SU-DHL-6 (cell line): ENCODE measurements at regions not wholly inside any gene's neighbourhood (a gene's known extent, or its start where the extent isn't known, plus 50 kb on each side); places are given as distances from the start of the nearest gene placed in this dataset.
"Not testable (repeated sequence)": the region's sequence is repeated elsewhere in the genome, so short reads cannot be mapped to it uniquely, and the experiment has no call there.

Source experiments
- H2AFZ ChIP-seq: fragments of 200-600 bp; sonication (generic); 2 replicates; pipeline ENCODE4 v1.6.1; 2014; ENCODE audit warnings: low read depth, mild to moderate bottlenecking, moderate library complexity, mixed read lengths, antibody characterized with exemption, low read length; ENCODE audit not compliant: severe bottlenecking
- H3F3A ChIP-seq: fragments of 200-600 bp; shearing (Covaris generic); 2 replicates; pipeline ENCODE4 v1.6.0; 2016; ENCODE audit warnings: antibody characterized with exemption, mild to moderate bottlenecking; ENCODE audit not compliant: insufficient read depth
- H3K27ac ChIP-seq: fragments of 200-600 bp; sonication (generic); 2 replicates; pipeline ENCODE4 v1.5.1; 2016; ENCODE audit warnings: low read depth, mild to moderate bottlenecking, low read length, moderate library complexity, mixed read lengths
- H3K27me3 ChIP-seq: fragments of 200-600 bp; sonication (generic), shearing (Covaris generic); 2 replicates; pipeline ENCODE4 v1.6.0; 2014; ENCODE audit warnings: mild to moderate bottlenecking, low read length
- H3K36me3 ChIP-seq: fragments of 200-600 bp; sonication (generic); 2 replicates; pipeline ENCODE4 v1.6.1; 2014; ENCODE audit warnings: mild to moderate bottlenecking, low read length, mixed read lengths
- H3K4me2 ChIP-seq: fragments of 300-600, 200-600 bp; shearing (Covaris generic), sonication (generic); 2 replicates; pipeline ENCODE4 v1.6.0; 2014; ENCODE audit warnings: low read length, low read depth, mild to moderate bottlenecking; ENCODE audit not compliant: poor library complexity, severe bottlenecking
- H3K4me3 ChIP-seq: fragments of 200-600 bp; sonication (generic); 2 replicates; pipeline ENCODE4 v1.5.1; 2014; ENCODE audit warnings: antibody characterized with exemption, low read length, mild to moderate bottlenecking, mixed read lengths; ENCODE audit not compliant: insufficient read depth, poor library complexity, severe bottlenecking
- H3K79me2 ChIP-seq: fragments of 200-600 bp; sonication (generic); 2 replicates; pipeline ENCODE4 v1.6.1; 2014; ENCODE audit warnings: mild to moderate bottlenecking, low read length, moderate library complexity; ENCODE audit not compliant: insufficient read depth
- H3K9ac ChIP-seq: fragments of 200-600 bp; sonication (generic); 2 replicates; pipeline ENCODE4 v1.7.0; 2014; ENCODE audit warnings: mild to moderate bottlenecking, low read length
- H3K9me2 ChIP-seq: fragments of 200-600 bp; sonication (generic); replicated peaks from 2 replicates; pipeline ENCODE4 v1.6.1; 2014; ENCODE audit warnings: low read length; ENCODE audit not compliant: insufficient read depth
- H3K9me3 ChIP-seq: fragments of 200-600 bp; sonication (generic); 2 replicates; pipeline ENCODE4 v1.6.1; 2014; ENCODE audit warnings: low read length, mixed read lengths; ENCODE audit not compliant: insufficient read depth
- H4K20me1 ChIP-seq: fragments of 200-600 bp; sonication (generic); 2 replicates; pipeline ENCODE4 v1.6.1; 2014; ENCODE audit warnings: low read depth, mild to moderate bottlenecking, antibody characterized with exemption, low read length, moderate library complexity, mixed read lengths
- CTCF ChIP-seq: fragments of 200-600 bp; sonication (generic); IDR thresholded peaks from one replicate; pipeline ENCODE4 v1.5.1; 2017; ENCODE audit warnings: antibody characterized with exemption, mild to moderate bottlenecking, low read length, moderate library complexity; ENCODE audit not compliant: insufficient read depth, poor library complexity, severe bottlenecking
- EZH2phosphoT487 ChIP-seq: fragments of 200-600 bp; sonication (generic), shearing (Covaris generic); conservative IDR thresholded peaks from 2 replicates; pipeline ENCODE4 v1.6.1; 2018; ENCODE audit warnings: mild to moderate bottlenecking, antibody characterized with exemption, low read length, moderate library complexity, mixed read lengths

GRCh38 chr20:52423536-52424140 lies 232.1 kb upstream of the ZFP64 start:
- H3K9me2 ChIP-seq, H3K4me2 ChIP-seq, H3K79me2 ChIP-seq, H3K9ac ChIP-seq, H2AFZ ChIP-seq, H3K27me3 ChIP-seq, H3K9me3 ChIP-seq, H4K20me1 ChIP-seq, H3K36me3 ChIP-seq, H3F3A ChIP-seq, H3K27ac ChIP-seq, H3K4me3 ChIP-seq: not testable (repeated sequence)

GRCh38 chr20:52422574-52423336 lies 231.2 kb upstream of the ZFP64 start:
- Histone ChIP-seq H3K27me3 (no peaks in the 10 kb centered on the region), H4K20me1 (no peaks in the 10 kb centered on the region), H3K9me2 (no peaks in the 10 kb centered on the region), H3K36me3 (no peaks in the 10 kb centered on the region), H3K9me3 (no peaks in the 10 kb centered on the region), H3K27ac (no peak overlapping the region), H3K4me3 (no peak overlapping the region), H2AFZ (no peak overlapping the region), H3K79me2 (no peaks in the 10 kb centered on the region), H3K4me2 (no peak overlapping the region), H3K9ac (no peak overlapping the region), H3F3A (no peaks in the 10 kb centered on the region)
- TF ChIP-seq CTCF (no peak), EZH2phosphoT487 (no peak)

GRCh38 chr20:52420805-52421204 lies 229.2 kb upstream of the ZFP64 start:
- no peak overlapping the region for H2AFZ ChIP-seq
- H4K20me1 ChIP-seq = no peaks in the 10 kb centered on the region
- H3K36me3 ChIP-seq = no peaks in the 10 kb centered on the region
- H3K27ac ChIP-seq = no peak overlapping the region
- no peak overlapping the region for H3K4me2 ChIP-seq
- H3K27me3 ChIP-seq = no peaks in the 10 kb centered on the region
- no peaks in the 10 kb centered on the region for H3K9me3 ChIP-seq
- no peak for TF ChIP-seq EZH2phosphoT487
- no peak for TF ChIP-seq CTCF
- H3F3A ChIP-seq = no peaks in the 10 kb centered on the region
- H3K9me2 ChIP-seq = no peaks in the 10 kb centered on the region
- H3K79me2 ChIP-seq = no peaks in the 10 kb centered on the region
- H3K4me3 ChIP-seq = no peak overlapping the region
- no peak overlapping the region for H3K9ac ChIP-seq

GRCh38 chr20:52419205-52419604 lies 227.6 kb upstream of the ZFP64 start:
- H3K36me3 ChIP-seq = no peaks in the 10 kb centered on the region
- no peak overlapping the region for H3K4me3 ChIP-seq
- no peak overlapping the region for H3K9ac ChIP-seq
- no peaks in the 10 kb centered on the region for H3K9me3 ChIP-seq
- no peak for TF ChIP-seq CTCF
- no peak for TF ChIP-seq EZH2phosphoT487
- no peaks in the 10 kb centered on the region for H3F3A ChIP-seq
- no peaks in the 10 kb centered on the region for H3K79me2 ChIP-seq
- H2AFZ ChIP-seq = no peak overlapping the region
- H3K9me2 ChIP-seq = 0 out of 2 replicates have a peak, but pooled peaks cover 3% of the 10 kb centered on the region
- no peak overlapping the region for H3K27ac ChIP-seq
- H4K20me1 ChIP-seq = no peaks in the 10 kb centered on the region
- no peaks in the 10 kb centered on the region for H3K27me3 ChIP-seq
- H3K4me2 ChIP-seq = no peak overlapping the region
